ENCODE measurements at regions not wholly inside any gene's neighbourhood (a gene's known extent, or its start where the extent isn't known, plus 50 kb on each side); places are given as distances from the start of the nearest gene placed in this dataset.

DNA sequence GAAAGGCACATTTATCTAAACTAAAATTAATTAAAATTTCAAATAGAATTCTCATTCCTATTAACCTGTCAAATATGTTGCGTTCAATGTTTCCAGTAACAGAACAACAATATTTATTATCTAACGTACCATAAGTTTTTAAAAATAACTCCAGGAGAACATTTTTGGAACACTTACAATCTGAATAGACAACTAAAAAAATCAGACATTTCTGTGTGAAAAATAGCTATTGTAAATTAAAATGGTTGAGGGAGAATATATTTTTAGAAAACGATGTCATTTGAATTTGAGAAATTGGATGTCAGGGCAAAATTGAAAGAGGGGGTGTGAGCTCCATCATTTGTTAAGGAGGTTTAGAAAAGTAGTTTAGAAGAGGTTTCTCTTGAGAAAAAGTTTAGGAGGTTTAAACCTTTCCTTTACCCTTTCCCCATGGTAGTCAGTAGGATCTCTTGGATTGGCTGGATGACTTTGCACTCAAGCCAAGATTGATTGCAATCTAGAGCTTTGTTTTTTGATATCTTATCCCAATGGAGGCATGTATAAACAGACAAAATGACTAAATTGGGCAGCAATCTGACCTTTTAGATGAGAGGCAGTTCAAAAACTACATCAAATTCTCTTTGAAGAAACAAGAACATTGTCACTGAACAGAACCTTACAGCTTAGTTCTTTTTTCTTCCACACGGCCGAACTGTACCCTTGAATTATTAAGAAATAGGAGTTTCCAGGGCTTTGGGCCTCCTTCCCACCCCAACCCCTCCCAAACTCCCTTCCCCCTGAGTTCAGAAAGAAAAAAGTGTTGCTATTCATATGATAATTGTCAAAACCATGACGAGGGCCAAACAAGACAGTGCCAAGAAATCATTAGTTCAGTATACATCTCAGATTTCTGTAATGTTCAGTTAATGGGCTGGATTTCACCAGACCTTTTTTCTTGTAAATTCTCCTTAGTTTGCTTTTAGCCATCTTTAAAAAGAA is 79.7 kb upstream of the CDIN1 start:
- no peak for DNase-seq

- peak; percentile 94 for DNase-seq
Measured at GRCh38 chr15:36501063-36501678, 78.3 kb upstream of the CDIN1 start.

GRCh38 chr15:36502509-36502908 is 76.9 kb upstream of the CDIN1 start:
- DNase-seq: no peak

- DNase-seq: peak; percentile 57
Measured at GRCh38 chr15:36506733-36507356, 72.6 kb upstream of the CDIN1 start.

DNA sequence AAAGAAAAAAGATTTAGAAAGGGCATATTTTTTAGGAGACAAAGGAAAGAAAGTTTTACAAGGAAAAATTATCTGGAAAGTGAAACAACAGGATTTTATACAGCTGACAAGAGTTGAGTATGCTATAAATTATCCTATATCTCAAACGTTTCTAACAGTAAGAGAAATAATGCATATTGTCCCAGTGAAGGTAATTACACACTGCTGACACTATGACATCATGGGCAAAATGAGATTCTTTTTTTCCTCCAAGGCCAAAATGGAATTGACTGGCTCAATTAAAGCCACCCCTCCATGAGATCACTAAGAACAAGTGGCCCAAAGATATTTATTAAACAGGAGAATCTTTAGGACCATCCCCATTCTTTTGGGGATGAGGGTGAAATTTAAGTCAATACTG is 72.0 kb upstream of the CDIN1 start:
- DNase-seq: no peak

DNA sequence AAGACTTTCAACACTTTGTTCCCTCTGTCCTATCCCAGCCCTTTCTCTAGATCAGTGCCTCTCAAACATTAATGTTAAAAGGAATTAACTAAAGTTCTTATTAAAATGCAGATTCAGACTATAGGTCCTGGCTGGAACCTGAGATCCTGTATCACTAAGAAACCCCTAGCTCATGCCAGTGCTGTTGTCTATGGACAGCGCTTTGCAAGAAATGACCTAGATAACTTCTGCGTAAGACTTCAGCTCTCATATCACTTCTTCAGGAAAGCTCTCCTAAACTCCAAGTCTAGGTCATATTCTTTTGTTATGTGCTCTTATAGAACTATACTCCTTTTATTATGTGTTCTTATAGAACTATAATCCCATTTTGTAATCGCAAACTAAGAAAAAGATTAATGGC is 67.8 kb upstream of the CDIN1 start:
- no peak for DNase-seq

GRCh38 chr15:36517758-36518157 is 61.7 kb upstream of the CDIN1 start:
- DNase-seq: no peak

GRCh38 chr15:36519067-36519466 is 60.4 kb upstream of the CDIN1 start:
- DNase-seq: no peak

- no peak for DNase-seq
Measured at GRCh38 chr15:36525430-36525829, 54.0 kb upstream of the CDIN1 start.

DNA sequence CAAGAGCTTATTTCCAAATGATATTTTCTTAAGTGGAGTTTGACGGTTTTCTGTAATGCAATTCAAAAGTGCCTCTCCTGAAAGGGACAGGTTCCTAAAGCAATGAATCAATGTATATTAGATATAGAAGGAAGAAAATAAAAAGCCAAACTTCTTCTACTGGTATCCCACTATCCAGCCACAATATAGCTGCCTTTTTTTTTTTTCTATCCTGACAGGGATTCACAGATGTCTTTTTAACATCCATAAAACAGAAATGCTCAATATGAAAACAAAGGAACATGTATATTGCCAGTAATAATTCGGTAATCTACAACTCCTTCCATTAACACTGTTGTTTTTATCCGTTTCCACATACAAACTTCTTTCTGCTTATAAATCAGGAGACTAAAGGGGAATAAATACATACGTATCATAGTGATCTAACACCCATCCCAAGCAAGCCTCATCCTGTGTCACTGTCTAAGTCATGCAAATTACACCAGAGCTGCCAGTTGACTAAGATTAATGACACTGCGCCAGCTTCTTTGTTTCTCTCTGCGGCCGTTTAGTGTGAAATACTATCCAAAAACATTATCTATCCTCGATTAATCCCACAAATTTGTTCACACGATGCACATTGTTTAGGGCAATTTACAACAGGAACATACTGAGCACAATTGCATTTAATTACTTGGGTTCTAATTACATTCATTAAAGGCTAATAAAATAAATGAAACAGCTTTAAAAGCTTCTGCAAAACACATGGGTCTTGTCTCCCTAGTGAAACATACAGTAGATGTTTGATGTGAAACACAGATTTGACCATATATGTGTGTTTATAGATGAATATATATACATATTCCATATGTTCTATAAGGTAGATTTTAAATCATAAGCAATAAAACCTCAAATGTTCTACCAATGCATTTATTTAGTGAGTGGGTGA is 51.9 kb upstream of the CDIN1 start:
- DNase-seq: peak; percentile 37

GRCh38 chr15:36529296-36530011 is 50.0 kb upstream of the CDIN1 start:
- DNase-seq: no peak

Measured in NCI-H2081 treated with DMSO at 0.1 percent for 48 hours (cell line).